GM18502 (cell line): ENCODE measurements at regions not wholly inside any gene's neighbourhood (a gene's known extent, or its start where the extent isn't known, plus 50 kb on each side); places are given as distances from the start of the nearest gene placed in this dataset.

ENCODE experiments used
- ATAC-seq: cut with Tn5 transposase; IDR thresholded peaks from one replicate; pipeline ENCODE4 v1.9.1; 2021; ENCODE audit warnings: mild to moderate bottlenecking; ENCODE audit not compliant: unreplicated experiment, poor library complexity

DNA sequence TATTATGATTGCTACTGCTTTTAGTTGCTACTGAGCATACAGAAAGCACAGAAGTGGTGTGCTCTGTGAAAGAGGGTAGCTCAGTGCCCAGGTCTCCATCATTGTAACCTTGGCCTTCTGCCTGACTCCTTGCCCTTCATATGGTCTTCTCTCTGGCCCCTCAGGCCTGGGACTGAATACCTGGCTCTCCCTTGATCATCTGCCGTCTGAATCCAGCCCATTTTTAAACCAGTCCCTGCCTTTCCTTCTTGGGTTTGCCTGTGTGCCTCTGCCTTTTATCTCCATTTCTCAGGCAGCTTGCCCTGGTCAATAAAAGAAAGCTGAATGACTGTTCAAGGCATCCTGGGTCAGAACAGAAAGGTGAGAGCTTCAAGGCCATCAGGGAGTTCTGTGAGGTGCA, 109.1 kb upstream of the ZNF438 start:
- ATAC-seq, result no peak

DNA sequence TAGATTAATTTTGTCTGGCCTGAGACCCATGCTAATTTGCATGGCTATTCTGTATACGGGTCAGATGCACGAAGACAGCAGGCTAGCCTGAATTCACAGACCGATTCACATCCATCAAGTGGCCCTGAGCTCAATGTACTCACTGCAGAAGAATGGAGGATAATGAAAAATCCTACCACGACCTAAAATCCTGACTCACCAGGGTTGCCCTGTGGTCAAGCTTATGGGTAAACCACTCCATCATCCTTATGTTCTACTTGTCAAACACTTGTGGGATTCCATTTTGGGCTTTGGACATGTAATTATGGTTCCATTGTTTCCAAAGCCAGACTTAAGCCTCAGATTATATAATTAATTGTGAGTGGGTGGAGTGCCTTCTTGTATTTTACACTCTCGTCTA, 110.4 kb upstream of the ZNF438 start:
- ATAC-seq, result no peak

DNA sequence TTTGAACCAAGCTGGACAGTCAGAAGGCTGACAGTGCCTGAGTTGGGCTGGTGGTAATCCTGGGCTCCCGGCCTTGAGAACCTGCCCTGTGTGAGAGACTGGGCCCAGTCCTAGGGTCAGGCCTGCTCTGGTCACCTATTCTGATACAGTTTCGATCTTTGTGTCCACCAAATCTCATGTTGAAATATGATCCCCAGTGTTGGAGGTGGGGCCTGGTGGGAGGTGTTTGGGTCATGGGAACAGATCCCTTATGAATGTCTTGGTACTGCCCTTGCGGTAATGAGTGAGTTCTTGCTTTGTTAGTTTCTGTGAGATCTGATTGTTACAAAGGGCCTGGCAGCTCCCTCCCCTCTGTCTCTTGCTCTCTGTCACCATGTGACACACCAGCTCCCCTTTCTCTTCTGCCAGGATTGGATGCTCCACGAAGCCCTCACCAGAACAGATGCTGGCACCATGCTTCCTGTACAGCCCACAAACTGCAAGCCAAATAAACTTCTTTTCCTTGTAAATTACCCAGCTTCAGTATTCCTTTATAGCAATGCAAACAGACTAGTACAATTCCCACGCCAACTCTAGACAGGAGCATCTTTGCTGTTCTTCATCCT, 111.8 kb upstream of the ZNF438 start:
- no peak for ATAC-seq

DNA sequence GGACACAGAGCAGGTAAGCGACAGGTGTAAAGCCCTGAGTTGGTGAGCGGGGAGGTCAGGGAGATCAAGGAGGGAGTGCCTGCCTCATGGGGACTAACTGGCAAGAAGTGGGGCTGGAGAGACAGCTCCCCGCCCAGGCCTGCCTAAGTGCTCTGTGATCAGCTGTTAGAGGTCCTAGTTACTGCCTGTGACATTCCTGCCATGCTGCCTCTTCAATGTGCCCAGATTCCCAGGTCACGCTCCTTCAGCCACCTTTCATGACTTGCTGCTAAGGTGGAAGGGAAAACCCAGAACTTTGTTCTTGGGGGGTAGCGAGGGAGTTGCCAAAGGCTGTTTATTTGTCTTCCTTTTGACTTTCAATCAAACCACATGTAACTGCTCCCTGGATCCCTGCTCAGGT, 114.3 kb upstream of the ZNF438 start:
- no peak for ATAC-seq

DNA sequence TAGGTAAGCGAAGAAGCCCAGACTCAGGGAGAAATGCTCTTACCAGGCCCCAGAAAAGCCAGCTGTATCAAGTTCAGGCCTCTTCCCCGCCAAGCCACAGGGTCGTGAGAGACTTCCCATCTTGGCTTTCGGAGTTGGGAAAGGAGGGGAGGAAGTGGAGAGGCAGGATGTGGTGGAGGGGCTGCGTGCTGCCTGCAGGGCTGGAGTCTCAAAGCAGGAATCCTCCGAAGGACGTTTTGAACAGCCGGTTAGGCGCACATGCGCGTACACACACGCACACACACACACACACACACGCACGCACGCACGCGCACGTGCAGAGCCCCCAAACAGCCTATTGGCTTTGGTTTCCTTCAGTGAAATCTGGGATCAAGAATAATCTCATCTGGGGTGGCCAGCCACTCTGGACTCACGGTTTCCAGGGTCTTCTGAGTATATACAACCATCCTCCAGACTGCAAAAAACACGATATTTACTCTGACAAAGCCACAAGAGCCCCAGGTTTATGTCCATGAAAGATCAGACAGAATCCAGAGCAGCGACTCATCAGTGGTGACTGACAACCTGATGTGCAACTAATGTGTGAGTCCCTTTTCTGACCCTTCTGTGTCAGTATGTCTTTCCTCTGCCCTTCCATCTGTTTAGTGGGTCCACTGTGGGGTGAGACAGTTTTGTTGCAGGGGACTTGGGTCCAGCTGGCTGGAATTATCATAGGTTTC, 115.0 kb upstream of the ZNF438 start:
- ATAC-seq, result no peak

DNA sequence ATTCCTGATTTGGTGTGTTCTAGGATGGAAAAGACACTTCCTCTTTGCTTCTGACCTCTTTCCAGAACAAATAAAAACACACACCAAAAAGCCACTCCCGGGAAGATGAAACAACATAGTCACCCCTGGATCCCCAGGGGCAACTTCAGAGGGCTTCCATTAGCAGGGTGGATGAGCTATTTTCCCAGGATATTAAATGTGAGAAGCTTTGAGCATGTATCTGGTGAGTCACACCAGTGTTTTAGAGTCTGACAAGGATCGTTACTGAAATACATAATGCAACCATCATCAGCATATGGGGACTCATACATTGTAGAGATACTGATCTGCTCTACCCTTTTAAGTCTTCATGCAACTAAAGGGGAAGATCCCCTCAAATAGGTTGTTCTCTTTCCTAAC, 115.5 kb upstream of the ZNF438 start:
- no peak for ATAC-seq

DNA sequence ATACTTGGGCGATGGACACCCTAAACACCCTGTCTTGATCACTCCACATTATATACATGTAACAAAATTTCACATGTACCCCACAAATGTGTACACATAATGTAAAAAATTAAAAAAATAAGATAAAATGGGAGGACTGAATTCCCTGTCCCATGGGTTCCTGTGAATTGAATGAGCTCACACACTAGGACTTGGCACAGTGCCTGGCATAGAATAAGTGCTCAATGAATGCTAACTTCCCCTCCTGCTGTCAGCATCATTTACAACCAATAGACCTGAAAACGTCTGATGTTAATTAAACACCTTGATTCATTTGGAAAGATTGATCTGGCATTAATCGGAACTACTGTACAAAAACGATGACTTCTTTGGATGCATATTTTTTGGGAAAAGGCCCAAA, 117.3 kb upstream of the ZNF438 start:
- ATAC-seq, result no peak

DNA sequence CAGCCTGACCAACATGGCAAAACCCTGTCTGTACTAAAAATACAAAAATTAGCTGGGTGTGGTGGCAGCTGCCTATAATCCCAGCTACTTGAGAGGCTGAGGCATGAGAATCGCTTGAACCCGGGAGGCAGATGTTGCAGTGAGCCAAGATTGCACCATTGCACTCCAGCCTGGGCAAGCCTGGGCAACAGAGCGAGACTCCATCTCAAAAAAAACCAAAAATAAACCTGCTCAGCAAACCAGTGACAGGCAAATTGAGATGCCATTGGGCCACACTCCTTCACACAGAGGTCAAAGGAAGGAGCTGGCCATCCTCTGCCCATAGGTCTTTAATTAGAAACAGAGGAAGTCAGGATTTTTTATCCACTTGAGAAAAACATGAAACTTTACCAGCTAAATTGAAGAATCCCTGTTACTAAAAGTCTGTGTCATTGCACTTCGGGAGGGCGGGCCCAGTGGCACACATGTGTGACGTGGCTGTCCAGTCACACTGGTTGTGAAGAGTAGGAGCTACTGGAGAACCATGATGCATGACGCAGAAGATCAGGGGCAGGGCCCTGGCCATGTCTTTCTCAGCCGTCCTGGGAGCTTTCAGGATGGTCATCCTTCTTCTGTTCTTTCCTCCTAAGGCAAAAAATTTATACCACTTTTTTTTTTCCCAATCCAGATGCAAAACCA, 118.3 kb upstream of the ZNF438 start:
- ATAC-seq, result no peak

DNA sequence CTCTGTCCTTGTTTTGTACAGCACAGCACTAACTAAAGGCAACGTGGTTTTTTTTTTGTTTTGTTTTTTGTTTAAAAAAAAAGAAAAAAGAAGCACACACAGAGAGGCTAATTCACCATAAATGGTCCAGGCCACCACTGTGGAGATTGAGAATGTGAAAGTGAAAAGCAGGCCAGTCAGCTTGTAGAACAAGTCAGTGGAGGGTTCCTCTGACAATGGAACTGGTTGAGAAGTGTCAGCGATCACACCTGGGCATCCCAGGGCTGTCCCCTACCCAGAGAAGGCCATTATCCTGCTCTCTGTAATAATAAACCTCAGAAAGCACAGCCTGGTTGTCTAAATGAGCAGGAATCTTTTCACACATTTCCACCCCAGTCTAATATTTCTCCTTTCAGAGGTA, 119.6 kb upstream of the ZNF438 start:
- ATAC-seq, result no peak

DNA sequence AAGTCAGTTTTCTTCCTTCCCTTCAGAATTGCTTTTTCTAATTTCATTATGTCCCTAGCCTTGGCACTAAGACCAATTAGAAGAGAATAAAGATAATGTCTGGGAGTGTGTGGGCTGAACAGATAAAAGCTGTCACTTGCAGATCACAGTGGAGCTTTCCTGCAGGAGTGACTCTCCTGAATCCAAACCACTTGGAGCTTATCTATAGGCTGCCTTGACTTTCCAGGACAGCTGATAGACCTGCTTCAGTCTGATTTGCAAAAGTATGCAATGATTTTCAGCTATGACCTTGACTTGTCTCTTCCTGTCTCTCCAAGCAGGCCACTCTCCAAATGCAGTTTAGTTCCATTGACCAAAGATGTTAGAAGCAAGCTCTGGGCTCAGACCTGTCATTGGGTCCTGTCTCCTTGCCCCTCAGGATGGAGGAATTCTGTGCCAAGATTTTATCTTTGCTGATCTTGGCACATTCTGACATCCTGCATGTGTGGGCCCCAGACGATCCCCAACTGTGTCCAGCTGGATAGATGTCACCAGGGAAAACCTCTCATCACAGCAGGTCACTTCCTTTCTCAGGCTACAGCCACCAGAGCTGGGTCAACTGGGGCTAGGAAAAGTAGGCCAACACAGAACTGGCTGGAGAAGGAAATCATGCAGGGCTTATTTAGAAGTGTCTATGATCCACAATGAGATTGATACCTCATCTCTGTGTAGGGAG, 120.9 kb upstream of the ZNF438 start:
- ATAC-seq, result no peak

DNA sequence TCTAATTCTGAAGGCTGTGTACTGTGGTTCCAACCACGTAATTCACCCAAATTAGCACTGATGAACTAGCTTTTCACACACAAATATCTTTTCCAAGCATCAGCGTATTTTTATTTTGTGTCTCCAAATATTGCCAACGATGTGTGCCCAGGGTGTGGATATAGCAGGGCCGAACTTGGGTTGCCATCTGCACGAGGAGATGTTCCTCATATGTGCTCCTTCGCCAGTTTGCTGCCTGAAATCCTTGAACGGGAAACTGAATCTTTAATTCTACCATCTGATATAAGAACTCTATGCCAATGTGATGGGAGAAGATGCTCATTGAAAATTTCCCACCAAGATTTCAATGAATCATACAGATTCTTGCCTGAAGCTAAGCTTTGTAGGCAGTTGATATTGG, 121.5 kb upstream of the ZNF438 start:
- no peak for ATAC-seq

DNA sequence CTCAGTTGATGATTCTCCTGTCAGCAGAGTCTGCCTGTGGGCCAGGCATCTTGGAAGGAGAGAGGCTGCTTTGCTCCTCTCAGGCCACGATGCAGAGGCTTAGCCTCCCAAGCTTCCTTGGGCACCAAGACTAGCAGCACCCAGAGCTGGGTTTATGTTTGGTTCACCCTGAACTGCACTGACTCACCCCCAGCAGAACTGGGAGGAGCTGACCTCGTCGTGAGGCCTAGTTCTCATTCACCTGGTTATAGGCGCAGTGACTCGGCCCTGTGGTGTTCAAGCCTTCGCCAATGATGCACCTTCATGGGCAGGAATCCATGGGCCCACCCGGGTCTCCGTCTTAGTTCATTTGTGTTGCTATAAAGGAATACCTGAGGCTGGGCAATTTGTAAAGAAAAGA, 122.0 kb upstream of the ZNF438 start:
- ATAC-seq, result no peak

DNA sequence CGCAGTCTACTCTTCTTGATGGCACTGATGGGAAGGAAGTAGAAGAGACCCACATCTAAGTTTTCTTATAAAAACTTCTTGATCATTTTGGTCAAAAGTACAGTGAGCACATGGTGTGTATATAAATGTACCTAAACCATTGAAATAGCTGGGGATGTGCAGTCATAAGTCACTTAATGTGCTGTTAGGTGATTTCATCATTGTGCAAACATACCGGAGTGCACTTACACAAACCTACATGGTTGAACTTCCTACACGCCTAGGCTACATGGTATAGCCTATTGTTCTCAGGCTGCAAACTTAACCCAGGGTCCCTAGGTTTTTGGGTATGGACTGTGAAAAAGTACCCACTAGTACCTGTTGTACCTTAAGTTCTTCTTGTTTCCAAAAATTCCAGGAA, 123.3 kb upstream of the ZNF438 start:
- no peak for ATAC-seq

DNA sequence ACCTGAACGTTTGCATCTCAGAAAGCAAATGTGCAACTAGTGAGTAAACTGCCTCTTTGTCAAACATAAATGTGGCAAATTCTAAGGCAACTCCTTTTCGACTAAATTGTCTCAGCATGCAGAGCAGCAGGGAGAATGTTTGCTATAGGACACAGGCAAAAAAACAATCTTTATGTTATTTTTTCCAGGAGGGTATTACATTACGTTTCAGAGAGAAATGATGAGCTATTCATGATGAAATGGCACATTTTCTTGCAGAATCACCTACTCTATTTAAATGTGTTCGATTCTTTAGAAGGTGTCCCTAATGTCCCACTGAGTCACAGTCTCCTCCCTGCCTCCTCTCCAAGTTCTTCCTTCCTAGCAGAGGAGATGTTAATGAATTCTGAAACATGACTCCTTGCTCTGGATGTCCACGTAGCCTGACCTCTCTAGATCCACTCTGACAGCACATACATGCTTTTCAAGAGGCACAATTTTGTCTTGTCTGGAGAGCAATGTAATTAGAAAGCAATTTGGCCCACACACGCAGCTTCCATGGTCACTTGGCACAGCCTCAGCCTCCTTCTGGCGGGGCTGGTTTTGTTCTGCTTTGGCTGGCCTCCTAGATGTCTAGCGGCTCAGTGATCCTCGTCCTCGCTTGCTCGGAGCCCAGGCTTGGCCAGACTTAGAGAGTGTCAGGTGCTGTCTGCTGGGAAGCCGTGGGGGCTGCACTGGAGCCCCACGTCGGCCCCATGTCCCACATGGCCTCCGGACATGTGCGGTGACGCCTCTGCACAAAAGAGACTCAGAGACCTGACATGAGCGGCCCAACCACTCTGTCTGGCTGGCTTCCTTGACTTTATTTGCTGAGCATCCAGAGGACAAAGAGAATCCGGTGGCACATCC, 125.7 kb upstream of the ZNF438 start:
- no peak for ATAC-seq

DNA sequence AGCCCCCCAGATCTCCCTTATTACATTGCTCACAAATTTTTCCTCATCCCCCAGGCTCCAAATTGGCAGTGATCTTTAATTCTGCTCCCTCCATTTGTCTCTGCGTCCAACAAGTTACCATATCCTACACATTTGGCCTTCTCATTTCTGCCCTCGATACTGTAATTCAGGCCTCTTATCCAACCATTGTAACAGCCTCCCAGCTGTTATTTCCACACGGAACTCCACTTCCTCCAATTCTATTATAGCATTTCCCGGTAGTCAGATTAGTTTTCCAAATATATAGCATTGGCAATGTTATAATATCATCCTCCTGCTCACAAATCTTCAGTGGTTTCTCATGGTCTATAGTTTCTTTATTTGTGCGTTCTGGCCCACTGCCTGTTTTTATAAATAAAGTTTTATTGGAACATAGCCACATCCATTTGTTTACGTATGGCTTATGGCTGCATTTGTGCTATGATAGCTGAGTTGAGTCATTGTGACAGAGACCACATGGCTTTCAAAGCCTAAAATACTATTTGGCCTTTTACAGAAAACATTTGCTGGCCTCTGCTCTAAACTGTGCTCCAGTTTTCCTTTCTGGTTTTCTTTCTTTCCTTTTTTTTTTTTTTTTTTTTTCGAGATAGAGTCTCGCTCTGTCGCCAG, 126.5 kb upstream of the ZNF438 start:
- ATAC-seq, result no peak

DNA sequence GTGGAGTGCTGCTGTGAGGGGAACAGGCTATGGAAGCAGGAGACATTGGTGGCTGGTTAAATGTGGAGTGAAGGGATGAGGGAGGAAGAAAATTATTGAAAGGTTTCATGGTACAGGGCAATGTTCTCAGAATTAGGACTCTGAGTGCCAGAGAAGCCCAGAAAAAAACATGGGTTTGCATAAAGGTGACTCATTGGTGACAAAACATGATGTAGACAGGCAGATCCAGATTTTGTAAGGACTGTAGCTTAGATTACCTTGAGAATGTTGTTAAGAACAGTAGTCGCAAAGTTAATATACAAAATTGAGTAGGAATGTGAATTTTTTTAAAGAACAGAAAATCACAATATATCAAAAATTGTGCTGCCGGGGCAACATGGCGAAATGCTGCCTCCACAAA, 134.9 kb upstream of the ZNF438 start:
- ATAC-seq, result no peak

DNA sequence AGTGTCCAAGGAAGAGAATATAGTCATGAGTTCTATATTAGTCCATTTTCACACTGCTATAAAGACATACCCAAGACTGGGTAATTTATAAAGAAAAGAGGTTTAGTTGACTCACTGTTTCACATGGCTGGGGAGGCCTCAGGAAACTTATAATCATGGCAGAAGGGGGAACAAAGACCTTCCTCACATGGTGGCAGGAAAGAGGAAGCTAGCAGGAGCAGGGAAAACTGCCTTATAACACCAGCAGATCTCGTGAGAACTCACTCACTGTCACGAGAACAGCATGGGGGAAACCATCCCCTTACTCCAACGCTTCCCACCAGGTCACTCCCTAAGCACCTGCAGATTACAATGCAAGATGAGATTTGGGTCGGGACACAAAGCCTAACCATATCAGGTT, 139.0 kb upstream of the ZNF438 start:
- ATAC-seq, result no peak

DNA sequence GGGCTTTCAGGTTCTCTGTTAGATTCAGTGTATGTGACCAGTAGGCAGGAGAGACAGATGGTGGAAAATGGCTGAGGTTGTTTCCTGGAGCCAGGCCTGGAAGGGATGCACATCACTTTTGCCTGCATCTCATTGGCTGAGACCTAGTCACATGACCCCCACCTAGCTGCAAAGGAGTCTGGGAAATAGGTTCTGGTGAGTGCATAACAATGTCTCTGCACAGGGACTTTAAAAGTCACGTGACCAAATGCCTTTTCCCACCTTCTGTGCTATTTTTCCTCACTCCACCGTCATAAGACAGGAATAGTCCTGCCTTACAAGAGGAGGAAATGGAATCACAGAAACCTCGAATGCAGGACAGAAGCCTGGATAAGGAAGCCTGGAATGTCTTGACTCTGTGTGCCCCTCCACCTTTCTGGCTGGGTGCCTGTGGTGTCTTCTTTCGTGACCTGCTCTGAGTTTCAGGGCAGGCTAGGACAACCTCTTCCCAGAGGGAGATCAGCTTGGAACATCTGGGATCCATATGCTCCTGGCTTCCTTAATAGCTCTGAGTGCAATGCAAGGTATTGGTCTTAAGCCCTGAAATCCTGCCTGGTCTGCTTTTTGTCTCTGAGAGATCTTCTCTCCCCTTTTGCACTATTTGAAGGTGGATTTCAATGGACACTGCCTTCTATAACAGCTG, 139.9 kb upstream of the ZNF438 start:
- no peak for ATAC-seq

DNA sequence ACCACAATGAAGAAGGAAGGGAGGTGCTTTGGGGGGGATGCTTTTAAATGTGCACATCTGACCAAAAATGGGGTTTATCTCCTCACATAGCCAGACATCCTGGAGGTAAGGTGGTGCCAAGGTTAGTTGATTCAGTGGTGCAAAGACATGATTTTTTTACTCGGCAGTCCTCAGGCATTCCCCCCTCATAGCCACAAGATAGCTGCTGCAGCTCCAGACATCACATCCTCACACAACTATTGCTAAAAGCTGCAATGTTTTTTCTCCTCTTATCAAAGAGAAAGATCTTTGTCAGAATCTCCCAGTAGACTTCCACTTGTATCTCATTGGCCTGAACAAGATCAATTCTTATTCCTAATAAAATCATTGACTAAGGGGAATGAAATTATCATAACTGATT, 141.3 kb upstream of the ZNF438 start:
- ATAC-seq, result no peak
